NCI-H524 treated with DMSO at 0.1 percent for 48 hours (cell line): ENCODE measurements at regions not wholly inside any gene's neighbourhood (a gene's known extent, or its start where the extent isn't known, plus 50 kb on each side); places are given as distances from the start of the nearest gene placed in this dataset.

Experiments used
- DNase-seq: peaks from one replicate; lab custom pipeline; 2025; lab: John Stamatoyannopoulos, UW

GRCh38 chr2:18927525-18928232 lies 338.3 kb upstream of the NT5C1B start:
- no peak for DNase-seq

- DNase-seq = no peak
Observed at GRCh38 chr2:18926631-18927524, 337.5 kb upstream of the NT5C1B start.

- no peak for DNase-seq
Observed at GRCh38 chr2:18925296-18925695, 335.9 kb upstream of the NT5C1B start.

GRCh38 chr2:18924886-18925285 lies 335.5 kb upstream of the NT5C1B start:
- no peak for DNase-seq

- no peak for DNase-seq
Observed at GRCh38 chr2:18924386-18924785, 335.0 kb upstream of the NT5C1B start.

- no peak for DNase-seq
Observed at GRCh38 chr2:18922276-18922675, 332.9 kb upstream of the NT5C1B start.

GRCh38 chr2:18918280-18918679 lies 328.9 kb upstream of the NT5C1B start:
- no peak for DNase-seq

- DNase-seq = no peak
Observed at GRCh38 chr2:18915227-18915626, 325.9 kb upstream of the NT5C1B start.

GRCh38 chr2:18913512-18913911 lies 324.1 kb upstream of the NT5C1B start:
- no peak for DNase-seq

- DNase-seq = no peak
Observed at GRCh38 chr2:18912225-18912888, 323.0 kb upstream of the NT5C1B start.

GRCh38 chr2:18911416-18911815 lies 322.0 kb upstream of the NT5C1B start:
- no peak for DNase-seq

- DNase-seq = no peak
Observed at GRCh38 chr2:18910843-18911242, 321.5 kb upstream of the NT5C1B start.

GRCh38 chr2:18907937-18908336 lies 318.6 kb upstream of the NT5C1B start:
- no peak for DNase-seq

GRCh38 chr2:18907508-18907907 lies 318.1 kb upstream of the NT5C1B start:
- DNase-seq = no peak

GRCh38 chr2:18903750-18904149 lies 314.4 kb upstream of the NT5C1B start:
- no peak for DNase-seq

GRCh38 chr2:18901242-18901641 lies 311.9 kb upstream of the NT5C1B start:
- no peak for DNase-seq

GRCh38 chr2:18900691-18901141 lies 311.3 kb upstream of the NT5C1B start:
- DNase-seq = no peak

GRCh38 chr2:18899725-18900124 lies 310.4 kb upstream of the NT5C1B start:
- DNase-seq = no peak

GRCh38 chr2:18898271-18898670 lies 308.9 kb upstream of the NT5C1B start:
- DNase-seq = no peak

- no peak for DNase-seq
Observed at GRCh38 chr2:18896125-18896764, 306.9 kb upstream of the NT5C1B start.

- no peak for DNase-seq
Observed at GRCh38 chr2:18891600-18892345, 302.4 kb upstream of the NT5C1B start.
